SK-N-SH (cell line): ENCODE measurements at regions not wholly inside any gene's neighbourhood (a gene's known extent, or its start where the extent isn't known, plus 50 kb on each side); places are given as distances from the start of the nearest gene placed in this dataset.

Experiments
- CTCF ChIA-PET: fragments of 300-600, 350-600 bp; formaldehyde crosslinking; extraction: SDS; loops from one replicate; lab custom pipeline; 2021; lab: Yijun Ruan, JAX
- POLR2A ChIA-PET: fragments of 350-600 bp; sonication (Branson Sonifier 250); formaldehyde crosslinking; extraction: SDS; loops from one replicate; lab custom pipeline; 2020; ENCODE audit warnings: antibody characterized with exemption, inconsistent platforms; lab: Yijun Ruan, JAX
- DNase-seq: peaks from one replicate; pipeline ENCODE4 v3.0.0; 2012
- H2AFZ ChIP-seq: fragments of 200-600 bp; sonication (generic); 2 replicates; pipeline ENCODE4 v1.8.1; 2016; ENCODE audit warnings: antibody characterized with exemption, mild to moderate bottlenecking, low read depth
- H3F3A ChIP-seq: fragments of 200-600 bp; sonication (generic); replicated peaks from 2 replicates; pipeline ENCODE3; 2016; ENCODE audit warnings: antibody characterized with exemption, mild to moderate bottlenecking; ENCODE audit not compliant: insufficient read depth
- H3K27ac ChIP-seq, 2 experiments: fragments of 200-500 bp in 1 of 2; fragments of 200-600 bp in 1 of 2; sonication (Bioruptor generic) in 1 of 2; sonication (generic), shearing (Covaris generic) in 1 of 2; 2 replicates each; pipeline versions ENCODE4 v1.5.1 to v1.6.1; 2014 to 2016; ENCODE audit warnings: low read depth in 2 of 2, inconsistent platforms in 1 of 2, low read length in 1 of 2, mild to moderate bottlenecking in 1 of 2, mixed read lengths in 1 of 2
- H3K27me3 ChIP-seq: fragments of 200-600 bp; sonication (generic), shearing (Covaris generic); 2 replicates; pipeline ENCODE4 v1.6.1; 2016; ENCODE audit warnings: mixed run types; ENCODE audit not compliant: insufficient read depth
- H3K36me3 ChIP-seq, 2 experiments: fragments of 200-500 bp in 1 of 2; fragments of 200-600 bp in 1 of 2; sonication (Bioruptor generic) in 1 of 2; sonication (generic) in 1 of 2; replicated peaks in 1 of 2; 2 replicates each; pipeline versions ENCODE3 to v1.5.1; 2014 to 2016; ENCODE audit warnings: low read length in 1 of 2, mild to moderate bottlenecking in 1 of 2; ENCODE audit not compliant: insufficient read depth in 2 of 2, control insufficient read depth in 1 of 2
- H3K4me1 ChIP-seq, 2 experiments: fragments of 200-500 bp in 1 of 2; fragments of 200-600 bp in 1 of 2; sonication (Bioruptor generic) in 1 of 2; sonication (generic), shearing (Covaris generic) in 1 of 2; 2 replicates each; pipeline versions ENCODE4 v1.5.1 to v1.6.1; 2014 to 2016; ENCODE audit warnings: low read depth in 1 of 2, low read length in 1 of 2, mixed run types in 1 of 2; ENCODE audit not compliant: insufficient read depth in 2 of 2, control insufficient read depth in 1 of 2
- H3K4me2 ChIP-seq: fragments of 200-600 bp; sonication (generic), shearing (Covaris generic); 2 replicates; pipeline ENCODE4 v1.6.1; 2017; ENCODE audit warnings: mixed run types
- H3K4me3 ChIP-seq, 2 experiments: fragments of 200-500 bp in 1 of 2; fragments of 200-600 bp in 1 of 2; sonication (Bioruptor generic) in 1 of 2; sonication (generic), shearing (Covaris generic) in 1 of 2; 2 replicates each; pipeline versions ENCODE4 v1.5.1 to v1.8.1; 2014 to 2016; ENCODE audit warnings: low read depth in 2 of 2, inconsistent platforms in 1 of 2, low read length in 1 of 2, mild to moderate bottlenecking in 1 of 2, mixed read lengths in 1 of 2, moderate library complexity in 1 of 2
- H3K79me2 ChIP-seq: fragments of 200-600 bp; sonication (generic); 2 replicates; pipeline ENCODE4 v1.8.1; 2017; ENCODE audit warnings: mild to moderate bottlenecking; ENCODE audit not compliant: insufficient read depth
- H3K9ac ChIP-seq: fragments of 200-600 bp; sonication (generic); 2 replicates; pipeline ENCODE4 v1.6.1; 2017; ENCODE audit warnings: mixed run types
- H3K9me2 ChIP-seq: fragments of 200-600 bp; sonication (generic); 2 replicates; pipeline ENCODE4 v1.6.1; 2017; ENCODE audit warnings: mixed run types
- H3K9me3 ChIP-seq: fragments of 200-600 bp; sonication (generic); 2 replicates; pipeline ENCODE4 v1.6.1; 2017; ENCODE audit warnings: mixed run types, mild to moderate bottlenecking, moderate library complexity
- H4K20me1 ChIP-seq: fragments of 200-600 bp; sonication (generic); 2 replicates; pipeline ENCODE4 v1.6.1; 2017; ENCODE audit warnings: mild to moderate bottlenecking, mixed run types; ENCODE audit not compliant: insufficient read depth
- CHD2 ChIP-seq: fragments of 150-350 bp; IDR thresholded peaks from 2 replicates; pipeline ENCODE4 v1.6.1; 2018; ENCODE audit warnings: low read length; ENCODE audit not compliant: partially characterized antibody
- FOXJ3 ChIP-seq: sonication (generic); formaldehyde crosslinking; IDR thresholded peaks from 2 replicates; pipeline ENCODE4 v1.5.1; 2020; ENCODE audit warnings: mild to moderate bottlenecking, missing genetic modification reagents
- FOXM1 ChIP-seq: IDR thresholded peaks from 2 replicates; pipeline ENCODE4 v1.4.0; 2012; ENCODE audit warnings: low read depth, mild to moderate bottlenecking
- GABPA ChIP-seq: IDR thresholded peaks from 2 replicates; pipeline ENCODE4 v1.4.0; 2012; ENCODE audit warnings: low read depth, mild to moderate bottlenecking
- GATA2 ChIP-seq: sonication (generic); formaldehyde crosslinking; IDR thresholded peaks from 2 replicates; pipeline ENCODE4 v1.5.0; 2020; ENCODE audit warnings: mild to moderate bottlenecking, missing genetic modification reagents
- MXI1 ChIP-seq: IDR thresholded peaks from 2 replicates; pipeline ENCODE4 v1.6.1; 2012; ENCODE audit warnings: mild to moderate bottlenecking, low read depth, low read length, improper control_type of control experiment
- NRF1 ChIP-seq: IDR thresholded peaks from 2 replicates; pipeline ENCODE4 v1.6.1; 2012; ENCODE audit warnings: low read depth, mild to moderate bottlenecking, low read length
- POLR2AphosphoS5 ChIP-seq: IDR thresholded peaks from 2 replicates; pipeline ENCODE4 v1.6.1; 2012; ENCODE audit warnings: low read depth, low read length
- RAD21 ChIP-seq: IDR thresholded peaks from 2 replicates; pipeline ENCODE4 v1.6.1; 2012; ENCODE audit warnings: mild to moderate bottlenecking, low read length
- RFX5 ChIP-seq: IDR thresholded peaks from 2 replicates; pipeline ENCODE4 v1.6.1; 2012; ENCODE audit warnings: mild to moderate bottlenecking, improper control_type of control experiment, low read length
- RXRA ChIP-seq: IDR thresholded peaks from 2 replicates; pipeline ENCODE4 v1.4.0; 2012; ENCODE audit warnings: low read depth, mild to moderate bottlenecking, borderline replicate concordance
- TAF1 ChIP-seq: IDR thresholded peaks from 2 replicates; pipeline ENCODE4 v1.6.1; 2012; ENCODE audit warnings: low read depth, mild to moderate bottlenecking, low read length, moderate library complexity, borderline replicate concordance
- TCF12 ChIP-seq: IDR thresholded peaks from 2 replicates; pipeline ENCODE4 v1.4.0; 2012
- TEAD4 ChIP-seq: IDR thresholded peaks from 2 replicates; pipeline ENCODE4 v1.4.0; 2012; ENCODE audit warnings: mild to moderate bottlenecking, borderline replicate concordance; ENCODE audit not compliant: insufficient read depth
- ZBTB33 ChIP-seq: IDR thresholded peaks from 2 replicates; pipeline ENCODE4 v1.4.0; 2012; ENCODE audit warnings: low read depth, borderline replicate concordance
- WGBS: methylation state at CpG from one replicate; pipeline ENCODE4 v1.1.6; 2017; ENCODE audit warnings: low lambda C conversion rate; 5-methylcytosine and 5-hydroxymethylcytosine counted together
- TF ChIP-seq, protein P1 (sequence below): IDR thresholded peaks from 2 replicates; pipeline ENCODE4; 2012
- TF ChIP-seq, protein P2 (sequence below): fragments of 200-600 bp; sonication (generic); IDR thresholded peaks from 2 replicates; pipeline ENCODE4 v1.6.1; 2017; ENCODE audit warnings: antibody characterized with exemption, mild to moderate bottlenecking, moderate library complexity
- TF ChIP-seq, protein P3 (sequence below): IDR thresholded peaks from 2 replicates; pipeline ENCODE4 v1.4.0; 2012; ENCODE audit warnings: low read depth
- TF ChIP-seq, protein P4 (sequence below): fragments of 150-350 bp; IDR thresholded peaks from 2 replicates; pipeline ENCODE4 v1.6.1; 2016; ENCODE audit warnings: mild to moderate bottlenecking, low read depth, low read length

DNA sequence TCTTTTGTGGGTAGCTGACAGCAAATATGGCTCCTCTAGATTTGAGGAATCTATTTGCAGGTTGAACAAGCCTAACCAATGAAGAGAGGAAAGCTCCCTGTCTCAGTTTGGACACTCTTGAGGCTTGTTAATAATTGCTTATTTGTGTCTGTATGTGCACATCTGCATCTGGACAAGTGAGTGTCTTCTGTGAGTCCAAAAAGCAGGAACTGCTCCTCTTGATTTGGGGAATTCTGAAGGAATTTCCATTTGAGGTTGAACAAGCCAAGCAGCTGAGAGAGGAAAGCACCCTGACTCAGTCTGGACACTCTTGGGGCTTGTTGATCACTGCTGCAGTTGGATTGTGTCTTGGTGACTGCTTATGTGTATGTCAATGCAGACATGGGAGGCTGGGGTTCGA lies 211.6 kb downstream of the DTWD2 start:
- Histone ChIP-seq H3K27me3 (no peaks in the 10 kb centered on the region), H3K9me2 (no peaks in the 10 kb centered on the region), H3K9me3 (no peaks in the 10 kb centered on the region), H3K36me3 (no peaks in the 10 kb centered on the region), H2AFZ (no peak overlapping the region), H3K4me3 (no peak overlapping the region), H4K20me1 (no peaks in the 10 kb centered on the region), H3K27ac (no peak overlapping the region), H3K79me2 (no peaks in the 10 kb centered on the region), H3K4me2 (no peak overlapping the region), H3F3A (no peaks in the 10 kb centered on the region), H3K9ac (no peak overlapping the region), H3K4me1 (no peaks in the 10 kb centered on the region)
- TF ChIP-seq, protein P1, sequence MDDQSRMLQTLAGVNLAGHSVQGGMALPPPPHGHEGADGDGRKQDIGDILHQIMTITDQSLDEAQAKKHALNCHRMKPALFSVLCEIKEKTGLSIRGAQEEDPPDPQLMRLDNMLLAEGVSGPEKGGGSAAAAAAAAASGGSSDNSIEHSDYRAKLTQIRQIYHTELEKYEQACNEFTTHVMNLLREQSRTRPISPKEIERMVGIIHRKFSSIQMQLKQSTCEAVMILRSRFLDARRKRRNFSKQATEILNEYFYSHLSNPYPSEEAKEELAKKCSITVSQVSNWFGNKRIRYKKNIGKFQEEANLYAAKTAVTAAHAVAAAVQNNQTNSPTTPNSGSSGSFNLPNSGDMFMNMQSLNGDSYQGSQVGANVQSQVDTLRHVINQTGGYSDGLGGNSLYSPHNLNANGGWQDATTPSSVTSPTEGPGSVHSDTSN: no peak
- TF ChIP-seq GATA2 (CRISPR knock-in tag): no peak
- TF ChIP-seq RFX5: no peak
- TF ChIP-seq TCF12: no peak
- no peak for TF ChIP-seq TEAD4
- no peak for TF ChIP-seq RXRA
- no peak for TF ChIP-seq RAD21
- TF ChIP-seq POLR2AphosphoS5: no peak
- TF ChIP-seq MXI1: no peak
- TF ChIP-seq, protein P2, sequence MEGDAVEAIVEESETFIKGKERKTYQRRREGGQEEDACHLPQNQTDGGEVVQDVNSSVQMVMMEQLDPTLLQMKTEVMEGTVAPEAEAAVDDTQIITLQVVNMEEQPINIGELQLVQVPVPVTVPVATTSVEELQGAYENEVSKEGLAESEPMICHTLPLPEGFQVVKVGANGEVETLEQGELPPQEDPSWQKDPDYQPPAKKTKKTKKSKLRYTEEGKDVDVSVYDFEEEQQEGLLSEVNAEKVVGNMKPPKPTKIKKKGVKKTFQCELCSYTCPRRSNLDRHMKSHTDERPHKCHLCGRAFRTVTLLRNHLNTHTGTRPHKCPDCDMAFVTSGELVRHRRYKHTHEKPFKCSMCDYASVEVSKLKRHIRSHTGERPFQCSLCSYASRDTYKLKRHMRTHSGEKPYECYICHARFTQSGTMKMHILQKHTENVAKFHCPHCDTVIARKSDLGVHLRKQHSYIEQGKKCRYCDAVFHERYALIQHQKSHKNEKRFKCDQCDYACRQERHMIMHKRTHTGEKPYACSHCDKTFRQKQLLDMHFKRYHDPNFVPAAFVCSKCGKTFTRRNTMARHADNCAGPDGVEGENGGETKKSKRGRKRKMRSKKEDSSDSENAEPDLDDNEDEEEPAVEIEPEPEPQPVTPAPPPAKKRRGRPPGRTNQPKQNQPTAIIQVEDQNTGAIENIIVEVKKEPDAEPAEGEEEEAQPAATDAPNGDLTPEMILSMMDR: no peak
- TF ChIP-seq NRF1: no peak
- TF ChIP-seq, protein P3, sequence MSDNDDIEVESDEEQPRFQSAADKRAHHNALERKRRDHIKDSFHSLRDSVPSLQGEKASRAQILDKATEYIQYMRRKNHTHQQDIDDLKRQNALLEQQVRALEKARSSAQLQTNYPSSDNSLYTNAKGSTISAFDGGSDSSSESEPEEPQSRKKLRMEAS: no peak
- no peak for TF ChIP-seq ZBTB33
- no peak for TF ChIP-seq CHD2
- no peak for TF ChIP-seq FOXM1
- TF ChIP-seq TAF1: no peak
- TF ChIP-seq, protein P4, sequence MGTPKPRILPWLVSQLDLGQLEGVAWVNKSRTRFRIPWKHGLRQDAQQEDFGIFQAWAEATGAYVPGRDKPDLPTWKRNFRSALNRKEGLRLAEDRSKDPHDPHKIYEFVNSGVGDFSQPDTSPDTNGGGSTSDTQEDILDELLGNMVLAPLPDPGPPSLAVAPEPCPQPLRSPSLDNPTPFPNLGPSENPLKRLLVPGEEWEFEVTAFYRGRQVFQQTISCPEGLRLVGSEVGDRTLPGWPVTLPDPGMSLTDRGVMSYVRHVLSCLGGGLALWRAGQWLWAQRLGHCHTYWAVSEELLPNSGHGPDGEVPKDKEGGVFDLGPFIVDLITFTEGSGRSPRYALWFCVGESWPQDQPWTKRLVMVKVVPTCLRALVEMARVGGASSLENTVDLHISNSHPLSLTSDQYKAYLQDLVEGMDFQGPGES: no peak
- no peak for TF ChIP-seq FOXJ3 (CRISPR knock-in tag)
- TF ChIP-seq GABPA: no peak
- no peak for DNase-seq
- 20% methylated on average over 1 of the region's 1 CpG for WGBS
- ChIA-PET POLR2A (no interaction called here), CTCF (interaction anchor here (2.1 kb wide), 1 partner anchor 15 kb away, joined by 8 read pairs; no protein-coding TSS in a partner anchor)
